Neural cell (in vitro differentiated cells): ENCODE measurements at regions not wholly inside any gene's neighbourhood (a gene's known extent, or its start where the extent isn't known, plus 50 kb on each side); places are given as distances from the start of the nearest gene placed in this dataset.

Experiments
- EP300 ChIP-seq: fragments of 450-650 bp; conservative IDR thresholded peaks from 2 replicates; pipeline ENCODE4 v1.6.1; 2014; ENCODE audit warnings: antibody characterized with exemption, mild to moderate bottlenecking, moderate library complexity; ENCODE audit not compliant: poor library complexity, severe bottlenecking
- EZH2 ChIP-seq: fragments of 200-600, 300-800 bp; shearing (Covaris generic), sonication (generic); IDR thresholded peaks from 2 replicates; pipeline ENCODE4 v1.6.1; 2014; ENCODE audit warnings: antibody characterized with exemption, low read length, borderline replicate concordance, mild to moderate bottlenecking; ENCODE audit not compliant: insufficient read depth, poor library complexity, severe bottlenecking
- MXI1 ChIP-seq: fragments of 450-650 bp; conservative IDR thresholded peaks from 2 replicates; pipeline ENCODE4 v1.6.1; 2014; ENCODE audit warnings: antibody characterized with exemption, mild to moderate bottlenecking; ENCODE audit not compliant: poor library complexity, severe bottlenecking
- POLR2AphosphoS5 ChIP-seq: IDR thresholded peaks from 2 replicates; pipeline ENCODE4 v1.6.1; 2012
- RAD21 ChIP-seq: fragments of 450-650 bp; conservative IDR thresholded peaks from 2 replicates; pipeline ENCODE4 v1.6.1; 2014; ENCODE audit warnings: antibody characterized with exemption, mild to moderate bottlenecking, moderate library complexity
- TAF1 ChIP-seq: IDR thresholded peaks from 2 replicates; pipeline ENCODE4 v1.6.1; 2012; ENCODE audit warnings: low read depth
- TF ChIP-seq, protein P1 (sequence below): fragments of 450-650 bp; IDR thresholded peaks from 2 replicates; pipeline ENCODE4 v1.5.1; 2014; ENCODE audit warnings: antibody characterized with exemption, mild to moderate bottlenecking, moderate library complexity; ENCODE audit not compliant: poor library complexity, severe bottlenecking

DNA sequence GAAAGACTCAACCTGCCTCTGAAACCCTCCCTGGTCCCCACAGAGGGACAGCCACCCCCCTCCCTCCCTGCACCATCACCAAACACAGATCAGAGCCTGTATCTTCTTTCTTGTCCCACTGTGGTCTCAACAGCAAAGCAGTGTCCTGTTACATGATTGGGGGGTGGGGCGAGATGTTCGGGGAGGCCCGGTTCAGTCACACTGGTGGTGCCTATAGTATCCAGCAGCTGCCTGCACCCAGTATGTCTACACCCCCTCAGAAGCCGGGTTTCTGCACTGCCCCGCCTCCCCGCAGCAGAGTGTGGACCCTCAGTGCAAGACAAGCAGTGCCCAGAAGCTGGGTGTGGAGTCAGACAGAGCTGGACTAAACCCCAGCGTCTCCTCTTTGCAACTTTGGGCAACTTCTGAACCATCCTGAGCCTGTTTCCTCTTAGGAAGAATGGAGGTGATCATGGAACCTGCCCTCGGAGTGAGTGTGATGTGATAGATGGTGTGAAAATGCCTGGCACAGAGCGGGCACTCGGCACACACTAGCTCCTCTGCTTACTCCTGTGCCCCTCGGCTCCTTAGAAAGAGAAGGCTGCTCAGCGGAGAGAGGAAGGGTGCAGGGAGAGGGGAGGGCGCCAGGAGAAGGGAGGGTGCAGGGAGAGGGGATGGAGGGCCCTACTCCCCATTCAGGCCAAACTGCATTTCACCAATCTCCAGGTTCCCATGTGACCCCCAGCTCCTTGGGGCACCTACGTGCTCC lies 84.0 kb upstream of the TNRC6C start:
- TF ChIP-seq, protein P1, sequence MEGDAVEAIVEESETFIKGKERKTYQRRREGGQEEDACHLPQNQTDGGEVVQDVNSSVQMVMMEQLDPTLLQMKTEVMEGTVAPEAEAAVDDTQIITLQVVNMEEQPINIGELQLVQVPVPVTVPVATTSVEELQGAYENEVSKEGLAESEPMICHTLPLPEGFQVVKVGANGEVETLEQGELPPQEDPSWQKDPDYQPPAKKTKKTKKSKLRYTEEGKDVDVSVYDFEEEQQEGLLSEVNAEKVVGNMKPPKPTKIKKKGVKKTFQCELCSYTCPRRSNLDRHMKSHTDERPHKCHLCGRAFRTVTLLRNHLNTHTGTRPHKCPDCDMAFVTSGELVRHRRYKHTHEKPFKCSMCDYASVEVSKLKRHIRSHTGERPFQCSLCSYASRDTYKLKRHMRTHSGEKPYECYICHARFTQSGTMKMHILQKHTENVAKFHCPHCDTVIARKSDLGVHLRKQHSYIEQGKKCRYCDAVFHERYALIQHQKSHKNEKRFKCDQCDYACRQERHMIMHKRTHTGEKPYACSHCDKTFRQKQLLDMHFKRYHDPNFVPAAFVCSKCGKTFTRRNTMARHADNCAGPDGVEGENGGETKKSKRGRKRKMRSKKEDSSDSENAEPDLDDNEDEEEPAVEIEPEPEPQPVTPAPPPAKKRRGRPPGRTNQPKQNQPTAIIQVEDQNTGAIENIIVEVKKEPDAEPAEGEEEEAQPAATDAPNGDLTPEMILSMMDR, result no peak
- TF ChIP-seq EP300, result no peak
- no peak for TF ChIP-seq TAF1
- TF ChIP-seq RAD21, result no peak
- TF ChIP-seq POLR2AphosphoS5, result no peak
- TF ChIP-seq EZH2, result no peak
- no peak for TF ChIP-seq MXI1
